Fibroblast of skin of left quadriceps (primary cell): ENCODE measurements at regions not wholly inside any gene's neighbourhood (a gene's known extent, or its start where the extent isn't known, plus 50 kb on each side); places are given as distances from the start of the nearest gene placed in this dataset.
"Not testable (repeated sequence)": the region's sequence is repeated elsewhere in the genome, so short reads cannot be mapped to it uniquely, and the experiment has no call there.

ENCODE experiments used
- DNase-seq, 2 experiments: peaks; one replicate each; pipeline ENCODE4 v3.0.0-alpha.2; 2013; ENCODE audit warnings: low read depth in 2 of 2

DNA sequence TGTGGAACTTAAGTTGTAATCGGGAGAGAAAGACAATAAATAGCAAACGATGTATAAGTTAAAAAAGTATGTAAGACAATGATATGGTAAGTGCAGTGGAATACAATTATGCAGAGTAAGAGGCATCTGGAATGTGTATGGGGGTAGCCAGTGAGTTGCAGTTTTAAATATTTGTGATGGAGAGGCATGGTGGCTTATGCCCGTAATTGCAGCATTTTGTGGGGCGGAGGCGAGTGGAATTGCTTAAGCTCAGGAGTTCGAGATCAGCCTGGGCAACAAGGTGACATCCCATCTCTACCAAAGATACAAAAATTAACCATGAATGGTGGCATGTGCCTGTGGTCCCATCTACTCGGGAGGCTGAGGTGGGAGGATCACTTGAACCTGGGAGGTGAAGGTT lies 52.5 kb upstream of the WDFY3 start:
- DNase-seq, result no peak

DNA sequence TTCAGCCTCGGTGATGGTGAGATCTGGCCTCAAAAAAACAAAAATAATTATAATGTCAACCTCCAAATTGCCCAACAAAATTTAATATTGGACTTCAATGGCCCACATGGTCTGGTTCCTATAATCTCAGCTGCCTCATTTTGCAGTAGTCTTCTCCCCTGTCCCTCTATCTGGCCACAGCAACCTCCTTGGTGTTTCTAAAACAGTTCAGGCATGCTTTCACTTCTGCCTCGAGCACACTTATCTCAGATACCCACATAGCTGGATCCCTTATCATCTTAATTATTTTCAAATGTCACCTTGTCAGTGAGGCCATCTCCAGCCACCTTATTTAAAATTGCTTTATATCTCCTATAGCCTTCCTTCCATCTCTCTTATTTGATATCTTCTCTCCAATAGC lies 52.9 kb upstream of the WDFY3 start:
- DNase-seq, result no peak

DNA sequence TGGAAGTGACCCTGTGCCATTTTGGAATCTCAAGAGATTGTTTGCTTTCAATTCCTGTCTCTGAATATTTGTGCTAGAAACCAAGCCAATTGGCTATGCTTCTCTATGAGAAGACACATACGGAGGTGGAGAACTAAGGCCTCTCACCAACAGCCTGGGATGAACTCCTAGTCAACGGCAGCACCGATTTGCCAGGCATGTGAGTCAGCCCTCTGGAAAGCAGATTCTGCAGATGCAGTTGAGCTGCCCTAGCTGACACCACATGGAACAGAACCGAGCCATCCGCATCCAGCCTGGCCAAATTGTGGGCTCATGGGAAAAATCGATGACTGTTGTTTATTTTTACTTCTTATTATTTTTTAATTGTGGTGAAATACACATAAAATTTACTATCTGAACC lies 58.2 kb upstream of the WDFY3 start:
- no peak for DNase-seq

DNA sequence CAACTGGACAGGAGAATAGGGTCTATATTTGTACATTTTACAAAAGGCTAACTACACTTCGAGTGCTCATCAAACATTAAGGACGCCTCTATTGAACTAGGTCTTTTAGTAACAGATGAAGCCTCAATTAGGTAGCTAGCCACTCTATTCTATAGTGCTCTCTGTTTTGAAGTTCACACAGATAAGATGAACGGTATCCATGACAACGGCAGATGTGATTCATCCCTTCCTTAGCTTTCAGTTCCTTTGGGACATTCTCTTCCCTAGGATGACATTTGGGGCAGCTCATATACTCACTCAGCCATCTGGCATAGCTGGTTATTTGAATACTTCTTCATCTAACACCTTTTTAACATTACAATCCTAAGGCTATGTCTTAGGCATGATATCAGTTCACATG lies 62.4 kb upstream of the WDFY3 start:
- DNase-seq, result peak; percentile 10 to 16

DNA sequence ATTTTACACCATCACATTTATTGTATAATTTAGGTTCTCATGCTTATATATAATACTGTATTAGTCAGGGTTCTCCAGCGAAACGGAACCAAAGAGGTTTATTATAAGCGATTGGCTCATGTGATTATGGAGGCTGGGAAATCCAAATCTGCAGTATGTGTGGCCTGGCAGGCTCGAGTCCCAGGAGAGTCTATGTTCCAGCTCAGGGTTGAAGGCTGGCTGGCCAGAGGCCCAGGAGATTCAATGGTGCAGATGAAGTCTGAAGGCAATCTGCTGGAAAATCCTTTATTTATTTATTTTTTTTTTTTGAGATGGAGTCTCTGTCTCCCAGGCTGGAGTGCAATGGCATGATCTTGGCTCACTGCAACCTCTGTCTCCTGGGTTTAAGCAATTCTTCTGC lies 63.0 kb upstream of the WDFY3 start:
- no peak for DNase-seq

DNA sequence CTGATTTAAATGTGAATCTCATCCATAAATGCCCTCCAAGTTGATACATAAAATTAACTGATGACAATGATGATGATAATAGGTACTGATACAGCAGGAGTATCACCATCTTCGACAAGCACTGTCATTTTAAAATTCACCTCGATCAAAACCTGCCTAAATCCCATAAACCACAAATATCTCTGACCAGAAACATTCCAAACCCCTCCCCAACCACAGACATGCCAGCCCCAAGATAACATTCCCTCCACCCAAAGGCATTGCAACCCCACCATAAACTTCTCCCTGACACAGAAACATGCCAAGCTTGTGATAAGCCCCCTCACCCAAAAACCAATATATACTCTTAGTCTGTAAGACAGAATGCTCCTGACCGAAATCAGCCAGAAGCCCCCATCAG lies 63.7 kb upstream of the WDFY3 start:
- no peak for DNase-seq

DNA sequence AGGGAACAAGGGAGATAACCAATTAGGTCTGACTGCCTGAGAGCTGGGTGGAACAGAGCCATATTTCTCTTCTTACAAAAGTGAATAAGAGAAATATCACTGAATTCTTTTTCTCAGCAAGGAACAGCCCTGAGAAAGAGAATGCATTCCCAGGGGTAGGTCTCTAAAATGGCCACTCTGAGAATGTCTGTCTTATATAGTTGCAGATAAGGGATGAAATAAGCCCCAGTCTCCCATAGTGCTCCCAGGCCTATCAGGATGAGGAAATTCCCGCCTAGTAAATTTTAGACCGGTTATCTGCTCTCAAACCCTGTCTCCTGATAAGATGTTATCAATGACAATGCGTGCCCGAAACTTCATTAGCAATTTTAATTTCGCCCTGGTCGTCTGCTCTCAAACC lies 67.3 kb upstream of the WDFY3 start:
- DNase-seq, result not testable (repeated sequence)

DNA sequence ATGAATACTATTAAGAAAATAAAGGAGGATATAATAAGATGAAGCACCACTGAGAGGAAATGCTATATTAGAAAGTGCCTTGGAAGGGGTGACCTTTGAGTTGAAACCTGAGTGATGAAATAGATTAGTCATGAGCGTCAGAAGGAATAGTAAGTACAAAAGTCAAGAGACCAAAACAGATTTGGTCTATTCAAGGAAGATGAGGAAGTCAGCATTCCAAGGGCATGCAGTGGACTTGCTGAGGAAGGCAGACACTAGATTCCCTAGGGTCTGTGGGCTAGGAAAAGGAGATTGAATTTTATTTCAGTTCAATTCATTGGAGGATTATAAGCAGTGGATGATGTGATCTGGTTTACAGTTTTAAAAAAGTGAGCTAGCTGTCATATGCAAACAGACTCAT lies 73.0 kb upstream of the WDFY3 start:
- DNase-seq, result peak; percentile 49

DNA sequence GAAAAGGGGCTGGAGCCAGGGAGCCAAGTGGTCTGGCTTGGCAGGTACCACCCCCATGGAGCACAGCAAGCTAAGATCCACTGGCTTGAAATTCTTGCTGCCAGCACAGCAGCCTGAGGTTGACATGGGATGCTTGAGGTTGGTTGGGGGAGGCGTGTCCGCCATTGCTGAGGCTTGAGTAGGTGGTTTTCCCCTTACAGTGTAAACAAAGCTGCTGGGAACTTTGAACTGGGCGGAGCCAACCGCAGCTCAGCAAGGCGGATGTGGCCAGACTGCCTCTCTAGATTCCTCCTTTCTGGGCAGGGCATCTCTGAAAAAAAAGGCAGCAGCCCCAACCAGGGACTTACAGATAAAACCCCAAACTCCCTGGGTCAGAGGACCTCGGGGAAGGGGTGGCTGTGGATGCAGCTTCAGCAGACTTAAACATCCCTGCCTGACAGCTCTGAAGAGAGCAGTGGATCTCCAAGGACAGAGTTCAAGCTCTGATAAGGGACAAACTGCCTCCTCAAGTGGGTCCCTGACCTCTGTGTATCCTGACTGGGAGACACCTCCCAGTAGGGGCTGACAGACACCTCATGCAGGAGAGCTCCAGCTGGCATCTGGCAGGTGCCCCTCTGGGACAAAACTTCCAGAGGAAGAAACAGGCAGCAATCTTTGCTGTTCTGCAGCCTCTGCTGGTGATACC lies 77.5 kb upstream of the WDFY3 start:
- DNase-seq, result not testable (repeated sequence)

DNA sequence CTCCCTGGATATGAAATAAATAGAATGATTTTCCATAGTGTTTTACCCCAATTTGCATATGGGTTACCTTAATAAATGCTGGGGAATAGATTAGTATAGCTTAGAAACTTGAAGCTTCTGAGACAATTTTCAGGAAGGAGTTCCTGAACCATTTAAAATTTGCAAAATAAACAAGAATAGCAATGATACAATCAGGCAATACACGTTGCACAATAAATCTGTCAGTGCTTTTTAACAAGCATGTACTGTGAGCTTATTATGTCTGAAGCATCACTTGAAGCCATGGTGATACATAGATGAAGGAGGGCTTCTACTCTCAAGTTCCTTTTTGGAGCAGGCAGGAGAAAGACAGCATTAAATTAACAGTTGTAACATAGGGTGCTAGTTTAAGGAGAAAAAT lies 84.2 kb upstream of the WDFY3 start:
- no peak for DNase-seq

DNA sequence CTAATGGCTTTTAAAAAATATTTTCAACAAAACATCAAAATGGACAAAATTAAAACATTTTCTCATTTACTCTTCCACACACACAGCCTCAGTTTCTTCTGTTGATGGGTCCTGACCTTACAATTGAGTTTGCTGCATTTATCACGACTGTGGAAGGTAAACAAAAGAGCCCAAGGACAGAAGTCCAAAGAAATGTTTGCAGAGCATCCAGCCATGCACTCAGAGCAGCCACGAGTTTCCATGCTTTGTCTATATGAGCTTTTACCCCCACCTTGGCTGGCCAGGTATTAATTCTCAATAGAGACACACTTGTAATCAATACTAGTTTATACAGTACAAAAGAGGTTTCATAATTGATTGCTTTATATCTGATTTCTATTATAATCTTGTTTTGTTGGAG lies 85.0 kb upstream of the WDFY3 start:
- DNase-seq, result no peak

DNA sequence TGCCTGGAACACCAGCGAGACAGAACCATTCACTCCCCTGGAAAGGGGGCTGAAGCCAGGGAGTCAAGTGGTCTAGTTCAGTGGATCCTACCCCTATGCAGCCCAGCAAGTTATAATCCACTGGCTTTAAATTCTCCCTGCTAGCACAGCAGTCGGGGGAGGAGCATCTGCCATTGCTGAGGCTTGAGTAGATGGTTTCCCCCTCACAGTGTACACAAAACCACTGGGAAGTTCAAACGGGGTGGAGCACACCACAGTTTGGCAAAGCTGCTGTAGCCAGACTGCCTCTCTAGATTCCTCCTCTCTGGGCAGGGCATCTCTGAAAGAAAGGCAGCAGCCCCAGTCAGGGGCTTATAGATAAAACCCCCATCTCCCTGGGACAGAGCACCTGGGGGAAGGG lies 88.4 kb upstream of the WDFY3 start:
- not testable (repeated sequence) for DNase-seq

DNA sequence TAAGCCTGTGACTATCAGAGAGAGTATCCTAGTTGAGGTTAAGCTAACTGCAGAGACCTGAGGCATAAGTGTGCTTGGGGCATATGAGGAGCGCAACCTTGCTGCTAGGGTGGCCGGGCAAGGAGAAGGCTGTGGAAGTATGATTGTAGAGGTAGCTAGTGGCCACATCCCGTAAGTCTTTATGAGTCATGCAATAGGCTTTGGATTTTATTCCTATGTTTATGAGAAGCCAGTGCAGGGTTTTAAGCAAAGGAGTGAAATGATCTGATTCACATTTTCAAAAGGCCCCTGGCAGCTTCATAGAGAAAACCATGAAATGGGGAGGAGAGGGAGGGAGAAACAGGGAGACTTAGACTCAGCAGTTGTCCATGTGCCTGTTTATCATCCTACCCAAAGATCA lies 92.1 kb upstream of the WDFY3 start:
- no peak for DNase-seq

DNA sequence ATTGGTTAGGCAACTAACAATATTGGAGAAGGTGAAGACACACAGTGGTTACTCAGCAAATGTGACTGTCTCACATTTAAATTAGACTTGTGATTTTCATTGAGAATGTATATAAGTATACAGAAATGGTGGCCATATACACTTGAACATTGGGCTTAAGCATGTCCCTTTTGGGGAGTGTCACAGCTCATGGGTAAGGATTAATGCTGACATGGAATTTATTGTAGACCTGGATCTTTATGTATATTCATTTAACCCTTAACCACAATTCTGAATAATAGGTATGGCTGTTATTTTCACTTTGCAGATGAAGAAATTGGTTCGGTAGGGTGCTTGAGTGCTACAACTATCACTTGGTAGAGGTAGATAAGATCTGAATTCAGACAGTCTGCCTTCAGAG lies 95.5 kb upstream of the WDFY3 start:
- no peak for DNase-seq

DNA sequence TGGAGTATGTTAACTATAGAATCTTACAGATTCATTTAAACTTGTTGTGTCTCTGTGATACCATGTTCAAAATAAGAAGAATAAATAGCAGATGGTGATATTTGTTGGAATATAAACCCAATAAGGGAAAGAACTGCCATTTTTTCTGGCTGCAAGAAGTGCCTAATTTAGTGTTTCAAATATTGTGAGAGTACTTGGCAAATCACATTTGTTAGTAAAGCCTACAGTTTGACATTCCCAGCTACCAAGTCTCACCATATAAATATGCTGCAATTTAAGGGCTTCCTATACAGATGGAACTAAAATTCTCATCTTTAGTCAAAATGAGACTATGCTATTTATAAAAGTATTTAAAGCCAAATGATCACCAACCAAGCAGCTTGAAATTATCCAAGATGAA lies 96.0 kb upstream of the WDFY3 start:
- DNase-seq, result no peak

DNA sequence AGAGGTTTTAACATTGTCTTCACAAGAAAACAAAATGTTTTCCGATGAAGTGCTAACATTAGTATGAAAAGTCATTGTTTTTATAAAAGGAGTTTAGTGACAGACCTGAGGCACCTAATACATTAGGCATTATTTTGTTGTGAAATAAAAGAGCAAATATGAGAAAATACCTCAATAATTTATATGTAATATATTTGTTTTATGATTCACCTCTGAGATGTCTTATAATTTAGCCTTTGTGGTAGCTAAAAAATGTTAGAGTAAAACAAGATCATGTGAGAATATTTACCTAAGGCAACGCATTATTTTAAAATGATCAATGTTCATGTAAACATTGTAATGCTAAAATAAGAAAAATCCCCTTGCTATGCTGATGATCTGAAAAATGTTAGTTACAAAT lies 100.9 kb upstream of the WDFY3 start:
- no peak for DNase-seq

DNA sequence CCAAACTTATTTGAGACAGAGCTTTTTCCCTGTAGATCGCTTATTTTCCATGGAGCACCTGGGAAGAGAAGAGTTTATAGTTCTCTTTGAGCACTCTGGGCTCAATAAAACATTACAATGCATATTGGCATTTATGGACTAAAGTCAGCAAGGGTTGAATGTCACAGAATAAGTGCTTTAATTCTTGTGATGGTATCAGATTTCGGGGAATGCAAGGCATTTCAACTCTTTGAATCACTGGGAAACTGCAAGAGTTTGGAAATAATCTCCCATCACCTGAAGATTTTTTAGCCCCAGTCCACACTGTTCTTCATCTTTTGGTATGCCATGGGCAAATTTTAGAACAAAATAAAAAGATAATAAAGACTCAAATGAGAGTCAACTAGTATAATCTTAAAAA lies 111.5 kb upstream of the WDFY3 start:
- no peak for DNase-seq

DNA sequence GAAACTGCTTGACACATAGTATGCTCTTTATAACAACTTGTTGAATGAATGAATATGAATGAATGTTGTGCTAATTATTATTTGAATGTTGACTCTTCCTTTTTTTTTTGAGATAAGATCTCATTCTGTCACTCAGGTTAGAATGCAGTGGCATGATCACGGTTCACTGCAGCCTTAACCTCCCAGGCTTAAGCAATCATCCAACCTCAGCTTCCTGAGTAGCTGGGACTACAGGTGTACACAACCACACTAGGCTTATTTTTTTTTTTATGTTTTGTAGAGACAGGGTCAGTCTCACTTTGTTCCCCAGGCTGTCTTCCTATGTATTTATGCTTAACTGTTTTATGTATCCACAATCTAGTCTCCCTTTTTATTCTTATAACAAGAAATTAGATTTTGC lies 114.7 kb upstream of the WDFY3 start:
- DNase-seq, result no peak

DNA sequence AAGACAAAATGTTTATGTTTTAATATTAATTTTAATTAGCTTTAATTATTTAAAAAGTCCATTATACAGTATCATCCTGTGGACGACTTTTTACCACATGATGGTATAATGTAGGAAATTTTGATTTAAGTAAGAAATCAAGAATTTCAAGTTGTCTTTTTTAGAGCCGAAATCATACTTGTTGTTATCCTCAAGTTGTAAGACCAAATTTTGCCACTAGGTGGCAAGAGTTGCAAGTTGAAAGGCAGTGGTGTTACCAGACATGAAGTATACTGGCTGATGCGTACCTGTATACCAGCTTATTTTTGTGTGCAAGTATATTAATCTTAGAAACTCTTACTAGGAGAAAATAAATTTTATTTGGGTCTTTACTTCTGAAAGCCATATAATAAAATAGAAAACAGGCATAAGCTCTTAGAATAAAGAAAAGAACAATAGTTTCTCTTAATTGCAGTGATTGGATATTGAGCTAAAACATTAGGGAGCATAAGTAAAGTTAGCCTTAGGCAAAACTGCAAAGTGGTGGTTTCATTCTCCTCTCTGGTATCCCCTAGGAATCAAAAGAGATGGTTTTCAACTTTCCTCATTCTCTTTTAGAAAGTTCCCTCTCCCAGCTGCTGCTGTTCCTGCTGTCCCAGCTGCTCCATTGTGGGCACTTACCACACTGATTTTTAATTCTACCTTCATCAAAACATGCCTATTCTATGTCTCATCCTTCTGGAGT lies 118.0 kb upstream of the WDFY3 start:
- DNase-seq, result peak; percentile 46 to 48

DNA sequence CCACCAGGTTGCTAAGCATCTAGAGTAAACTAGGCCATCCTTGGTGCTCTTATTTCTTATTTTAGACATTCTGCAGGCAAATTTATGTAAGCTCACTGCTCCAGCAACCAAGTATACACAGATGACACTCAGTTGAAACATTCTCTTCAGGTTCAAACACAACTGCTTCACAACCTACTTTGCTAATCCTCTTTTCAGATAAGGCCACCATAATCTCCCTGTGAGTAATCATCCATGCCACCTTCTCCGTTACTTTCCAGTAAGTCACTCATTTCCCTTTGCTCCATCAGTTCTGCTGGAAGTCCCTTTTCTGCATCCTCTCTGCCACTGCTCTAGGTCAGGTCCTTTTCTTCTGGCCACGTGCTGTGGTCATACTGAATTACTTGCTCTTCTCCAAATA lies 120.2 kb upstream of the WDFY3 start:
- no peak for DNase-seq

DNA sequence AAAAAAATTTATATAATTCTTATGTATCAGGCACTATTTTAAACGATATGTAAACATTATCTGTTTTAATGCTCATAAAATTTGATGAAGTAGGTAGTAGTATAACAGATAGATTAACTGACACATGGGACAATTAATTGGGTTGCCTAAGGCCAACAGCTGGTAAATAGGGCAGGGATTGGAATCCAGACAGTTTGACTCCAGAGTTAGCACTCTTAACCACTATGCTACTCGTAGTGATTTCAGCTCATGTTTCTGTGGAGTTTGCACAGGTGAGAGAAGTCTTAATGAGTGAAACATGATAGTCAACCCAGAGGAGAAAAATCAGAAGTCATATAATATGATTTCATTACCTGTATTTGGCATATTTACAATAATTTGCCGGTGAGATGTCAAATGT lies 126.0 kb upstream of the WDFY3 start:
- no peak for DNase-seq

DNA sequence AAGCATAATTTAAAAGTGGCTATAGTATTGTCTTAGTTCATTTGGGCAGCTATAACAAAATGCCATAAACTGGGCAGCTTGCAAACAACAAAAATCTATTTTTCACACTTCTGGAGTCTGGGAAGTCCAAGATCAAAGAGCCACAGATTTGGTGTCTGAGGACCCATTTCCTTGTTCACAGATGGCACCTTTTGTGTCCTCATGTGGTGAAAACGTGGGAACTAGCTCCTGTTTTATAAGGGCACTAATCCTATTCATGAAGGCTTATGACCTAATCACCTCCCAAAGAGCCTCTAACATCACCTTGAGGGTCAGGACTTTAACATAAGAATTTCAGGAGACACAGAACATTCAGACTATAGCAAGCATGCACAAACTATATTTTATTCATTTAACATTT lies 126.5 kb upstream of the WDFY3 start:
- no peak for DNase-seq

DNA sequence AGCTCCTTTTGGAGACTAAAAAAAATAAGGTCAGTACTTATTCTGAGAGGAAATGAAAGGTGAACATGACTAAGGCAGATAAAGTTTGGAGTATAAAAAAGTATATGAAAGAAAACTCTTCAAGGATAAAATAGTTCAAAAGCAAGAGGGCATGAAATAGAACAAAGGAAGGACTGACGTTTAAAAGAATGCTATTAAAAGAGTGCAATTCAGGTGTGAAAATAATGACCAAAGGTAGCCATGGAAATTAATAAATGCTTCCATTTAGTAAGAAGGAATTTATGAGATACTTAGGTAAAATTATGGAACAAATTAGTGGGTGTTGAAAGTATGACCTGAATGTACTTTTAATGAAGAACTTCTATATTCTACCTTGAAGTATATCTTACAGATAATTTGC lies 128.2 kb upstream of the WDFY3 start:
- DNase-seq, result no peak

DNA sequence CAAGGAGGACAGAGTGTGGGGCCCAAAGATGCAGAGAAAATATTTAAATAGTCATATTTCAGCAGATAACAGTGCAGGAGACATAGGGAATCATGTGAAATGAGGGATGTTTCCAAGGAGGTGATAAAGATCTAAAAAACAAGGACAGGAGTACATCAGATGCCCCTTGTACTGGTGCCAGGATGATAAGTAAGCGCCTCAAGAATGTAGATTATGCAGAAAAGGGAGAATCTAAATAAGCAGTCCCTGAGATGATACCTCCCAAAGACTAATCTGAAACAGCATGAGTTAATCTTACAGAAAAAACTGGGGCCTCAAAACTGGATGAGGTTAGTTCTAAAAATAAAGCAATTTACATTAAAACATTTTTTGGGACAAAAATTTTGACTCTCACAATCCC lies 136.1 kb upstream of the WDFY3 start:
- peak in 1 of 2 experiments; percentile 13 for DNase-seq
